BLaER1 (cell line): ENCODE measurements at regions not wholly inside any gene's neighbourhood (a gene's known extent, or its start where the extent isn't known, plus 50 kb on each side); places are given as distances from the start of the nearest gene placed in this dataset.

Experiments used
- H3K27ac ChIP-seq: shearing (Covaris generic); formaldehyde crosslinking; 2 replicates; pipeline ENCODE4 v1.8.1; 2022
- H3K27me3 ChIP-seq: shearing (Covaris generic); formaldehyde crosslinking; 2 replicates; pipeline ENCODE4 v1.8.1; 2022
- H3K36me3 ChIP-seq: shearing (Covaris generic); formaldehyde crosslinking; 2 replicates; pipeline ENCODE4 v1.8.1; 2022
- H3K4me1 ChIP-seq: shearing (Covaris generic); formaldehyde crosslinking; 2 replicates; pipeline ENCODE4 v1.8.1; 2022
- H3K4me2 ChIP-seq: shearing (Covaris generic); formaldehyde crosslinking; 2 replicates; pipeline ENCODE4 v1.8.1; 2022
- H3K4me3 ChIP-seq: shearing (Covaris generic); formaldehyde crosslinking; 2 replicates; pipeline ENCODE4 v1.8.1; 2022
- H3K9ac ChIP-seq: shearing (Covaris generic); formaldehyde crosslinking; 2 replicates; pipeline ENCODE4 v1.8.1; 2022
- H3K9me3 ChIP-seq: shearing (Covaris generic); formaldehyde crosslinking; 2 replicates; pipeline ENCODE4 v1.8.1; 2022
- H4K20me1 ChIP-seq: shearing (Covaris generic); formaldehyde crosslinking; 2 replicates; pipeline ENCODE4 v1.8.1; 2022
- Cebpa-rat ChIP-seq: shearing (Covaris generic); IDR thresholded peaks from 2 replicates; pipeline ENCODE4 v1.8.1; 2022

DNA sequence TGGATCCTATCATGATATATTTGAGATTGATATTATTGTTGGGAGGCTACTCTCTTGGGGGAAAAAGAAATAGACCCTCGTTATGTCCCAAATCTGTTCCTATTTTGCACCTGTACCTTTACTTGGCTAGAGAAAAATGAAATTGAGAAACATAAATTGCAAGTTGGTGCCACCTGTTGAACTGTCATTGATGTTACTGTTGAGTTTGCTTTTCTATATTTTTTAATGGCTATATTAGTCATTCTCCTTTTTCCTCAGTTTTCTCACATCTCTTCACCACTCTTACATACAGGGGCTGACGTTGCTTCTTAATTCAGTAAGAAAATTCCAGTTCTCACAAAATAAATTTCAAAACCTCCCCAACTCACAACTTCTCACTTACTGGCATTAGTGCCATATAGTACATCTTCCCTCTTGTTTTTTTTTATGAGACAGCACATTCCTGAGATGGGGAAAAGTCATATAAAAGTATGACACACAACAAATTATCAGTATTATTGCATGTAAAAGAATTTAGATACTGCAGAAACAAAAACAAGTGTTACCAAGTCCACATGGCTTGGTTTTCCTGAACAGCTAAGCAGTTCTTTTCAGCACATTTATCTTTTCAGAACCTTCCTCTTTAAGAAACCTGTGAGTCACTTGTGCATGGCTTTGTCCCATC lies 348.3 kb upstream of the DSEL start:
- Histone ChIP-seq H3K36me3 (no peaks in the 10 kb centered on the region), H3K4me2 (no peak overlapping the region), H3K9me3 (no peaks in the 10 kb centered on the region), H3K4me1 (no peaks in the 10 kb centered on the region), H3K27me3 (no peaks in the 10 kb centered on the region), H3K4me3 (no peak overlapping the region), H3K9ac (no peak overlapping the region), H3K27ac (no peak overlapping the region), H4K20me1 (no peaks in the 10 kb centered on the region)
- TF ChIP-seq Cebpa-rat = no peak

- Histone ChIP-seq H4K20me1 (no peaks in the 10 kb centered on the region), H3K9ac (no peak overlapping the region), H3K36me3 (no peaks in the 10 kb centered on the region), H3K9me3 (no peaks in the 10 kb centered on the region), H3K27ac (no peak overlapping the region), H3K4me3 (no peak overlapping the region), H3K27me3 (no peaks in the 10 kb centered on the region), H3K4me2 (no peak overlapping the region), H3K4me1 (no peaks in the 10 kb centered on the region)
- no peak for TF ChIP-seq Cebpa-rat
Measured at GRCh38 chr18:67862069-67862468, 345.5 kb upstream of the DSEL start.

- Histone ChIP-seq H3K4me1 (no peaks in the 10 kb centered on the region), H3K27me3 (no peaks in the 10 kb centered on the region), H3K4me3 (no peak overlapping the region), H4K20me1 (no peaks in the 10 kb centered on the region), H3K9ac (no peak overlapping the region), H3K36me3 (no peaks in the 10 kb centered on the region), H3K9me3 (no peaks in the 10 kb centered on the region), H3K27ac (no peak overlapping the region), H3K4me2 (no peak overlapping the region)
- TF ChIP-seq Cebpa-rat = no peak
Measured at GRCh38 chr18:67854340-67854739, 337.8 kb upstream of the DSEL start.

DNA sequence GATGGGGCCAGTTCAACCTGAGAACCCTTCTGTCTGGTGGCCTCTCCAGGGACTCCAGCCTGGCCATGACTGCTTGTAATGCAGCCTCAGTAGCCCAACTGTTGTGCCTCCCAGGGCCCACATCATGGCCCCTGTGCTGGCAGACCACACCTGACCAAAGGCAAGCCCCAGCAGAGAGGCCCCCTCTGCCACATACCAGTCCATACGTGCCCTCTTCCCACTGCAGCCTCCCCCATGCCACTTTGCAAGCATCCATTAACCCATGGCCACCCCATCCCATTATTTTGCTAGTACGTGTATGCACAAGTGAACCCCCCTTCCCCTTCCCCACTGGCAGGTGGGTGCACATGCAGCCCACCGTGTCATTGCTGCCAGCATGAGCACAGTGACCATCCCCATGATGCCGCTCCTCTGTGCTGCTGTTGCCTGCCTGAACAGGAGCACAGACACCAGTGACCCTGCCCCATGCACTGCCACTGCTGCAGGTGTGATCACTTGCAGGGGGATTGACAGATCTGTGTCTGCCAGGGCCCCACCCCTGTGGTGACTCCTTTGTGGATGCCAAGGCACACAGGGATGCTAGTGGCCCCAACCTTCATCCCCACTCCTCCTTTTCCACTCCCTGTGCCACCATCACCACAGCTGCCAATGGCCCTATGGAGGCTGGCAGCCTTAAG lies 330.0 kb upstream of the DSEL start:
- H3K4me2 ChIP-seq = no peak overlapping the region
- no peak overlapping the region for H3K27ac ChIP-seq
- no peak overlapping the region for H3K9ac ChIP-seq
- no peak overlapping the region for H3K4me3 ChIP-seq
- H3K9me3 ChIP-seq = no peaks in the 10 kb centered on the region
- no peaks in the 10 kb centered on the region for H3K27me3 ChIP-seq
- H3K36me3 ChIP-seq = no peaks in the 10 kb centered on the region
- H3K4me1 ChIP-seq = no peaks in the 10 kb centered on the region
- TF ChIP-seq Cebpa-rat = no peak
- no peaks in the 10 kb centered on the region for H4K20me1 ChIP-seq

- no peaks in the 10 kb centered on the region for H4K20me1 ChIP-seq
- H3K9me3 ChIP-seq = no peaks in the 10 kb centered on the region
- H3K4me2 ChIP-seq = no peak overlapping the region
- no peak overlapping the region for H3K9ac ChIP-seq
- H3K4me1 ChIP-seq = no peaks in the 10 kb centered on the region
- TF ChIP-seq Cebpa-rat = no peak
- H3K4me3 ChIP-seq = no peak overlapping the region
- H3K27me3 ChIP-seq = no peaks in the 10 kb centered on the region
- H3K27ac ChIP-seq = no peak overlapping the region
- no peaks in the 10 kb centered on the region for H3K36me3 ChIP-seq
Measured at GRCh38 chr18:67845035-67845434, 328.5 kb upstream of the DSEL start.

GRCh38 chr18:67840379-67840778 lies 323.9 kb upstream of the DSEL start:
- no peak for TF ChIP-seq Cebpa-rat
- Histone ChIP-seq H3K36me3 (no peaks in the 10 kb centered on the region), H3K9ac (no peak overlapping the region), H3K27ac (no peak overlapping the region), H3K27me3 (no peaks in the 10 kb centered on the region), H3K9me3 (no peaks in the 10 kb centered on the region), H3K4me3 (no peak overlapping the region), H3K4me2 (no peak overlapping the region), H4K20me1 (no peaks in the 10 kb centered on the region), H3K4me1 (no peaks in the 10 kb centered on the region)

DNA sequence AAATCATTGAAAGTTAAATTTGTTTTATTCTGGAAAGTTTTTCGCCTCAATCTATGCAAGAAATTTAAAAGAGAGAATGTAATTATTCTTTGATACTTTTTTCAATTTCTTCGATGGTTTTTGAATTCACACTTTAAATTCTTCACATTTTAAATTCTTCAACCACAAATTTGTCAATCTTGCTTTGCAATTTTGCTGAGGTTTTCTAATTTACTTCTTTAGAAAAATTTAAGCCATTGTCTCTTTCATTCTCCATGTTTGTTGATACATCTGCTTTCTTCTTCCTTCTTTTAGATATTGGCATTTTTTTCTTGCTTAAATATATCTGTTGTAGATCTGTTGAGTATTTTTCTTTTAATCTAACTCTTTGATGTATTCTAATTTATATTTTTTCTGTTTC lies 301.9 kb upstream of the DSEL start:
- H4K20me1 ChIP-seq = no peaks in the 10 kb centered on the region
- H3K27me3 ChIP-seq = no peaks in the 10 kb centered on the region
- H3K9ac ChIP-seq = no peak overlapping the region
- H3K27ac ChIP-seq = no peak overlapping the region
- H3K4me3 ChIP-seq = no peak overlapping the region
- no peaks in the 10 kb centered on the region for H3K9me3 ChIP-seq
- TF ChIP-seq Cebpa-rat = no peak
- H3K4me2 ChIP-seq = no peak overlapping the region
- no peaks in the 10 kb centered on the region for H3K4me1 ChIP-seq
- no peaks in the 10 kb centered on the region for H3K36me3 ChIP-seq

DNA sequence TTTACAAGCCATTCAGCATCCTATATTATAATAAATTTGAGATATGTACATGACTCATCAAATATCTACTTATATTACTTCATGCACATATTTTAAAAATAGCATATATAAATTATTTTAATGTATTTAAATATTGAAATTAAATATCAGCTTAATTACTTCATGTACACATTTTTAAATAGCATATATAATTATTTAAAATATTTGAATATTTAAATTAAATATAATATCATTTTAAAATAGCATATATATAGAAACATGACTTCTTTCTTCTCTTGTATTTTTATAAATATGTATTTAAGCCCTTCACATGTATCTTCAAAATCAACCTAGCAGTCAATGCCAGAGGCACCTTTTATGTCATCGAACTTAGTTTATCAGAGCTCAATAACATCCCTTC lies 298.8 kb upstream of the DSEL start:
- no peak for TF ChIP-seq Cebpa-rat
- Histone ChIP-seq H4K20me1 (no peaks in the 10 kb centered on the region), H3K4me3 (no peak overlapping the region), H3K4me2 (no peak overlapping the region), H3K36me3 (no peaks in the 10 kb centered on the region), H3K9ac (no peak overlapping the region), H3K27me3 (no peaks in the 10 kb centered on the region), H3K27ac (no peak overlapping the region), H3K4me1 (peaks cover 3% of the 10 kb centered on the region; the same call in 1 of the 2 replicates), H3K9me3 (no peaks in the 10 kb centered on the region)

GRCh38 chr18:67813380-67814028 lies 297.0 kb upstream of the DSEL start:
- Histone ChIP-seq H3K27me3 (no peaks in the 10 kb centered on the region), H4K20me1 (no peaks in the 10 kb centered on the region), H3K4me2 (no peak overlapping the region), H3K4me3 (no peak overlapping the region), H3K4me1 (peaks cover 3% of the 10 kb centered on the region; the same call in 1 of the 2 replicates), H3K36me3 (no peaks in the 10 kb centered on the region), H3K9ac (no peak overlapping the region), H3K9me3 (no peaks in the 10 kb centered on the region), H3K27ac (no peak overlapping the region)
- TF ChIP-seq Cebpa-rat = no peak

DNA sequence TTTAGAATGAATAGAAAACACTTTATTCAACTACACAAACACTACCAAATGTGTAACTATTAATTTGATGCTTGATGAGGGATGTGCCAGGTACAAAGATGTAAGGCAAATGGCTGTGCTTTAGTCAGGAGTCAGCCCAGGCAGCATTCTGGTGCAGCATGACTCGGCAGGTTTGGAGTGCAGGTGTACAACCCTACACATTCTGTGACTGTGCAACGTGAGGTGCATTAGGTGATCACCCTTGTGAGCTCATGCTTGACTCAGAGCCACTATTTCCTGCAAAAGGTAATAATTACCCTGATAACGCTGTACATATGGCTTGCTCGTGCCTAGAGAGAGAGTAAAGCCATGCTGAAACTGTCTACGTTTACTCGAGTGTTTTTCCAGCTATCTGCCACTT lies 288.7 kb upstream of the DSEL start:
- Histone ChIP-seq H3K36me3 (no peaks in the 10 kb centered on the region), H4K20me1 (no peaks in the 10 kb centered on the region), H3K4me2 (no peak overlapping the region), H3K9ac (no peak overlapping the region), H3K9me3 (peaks cover 15% of the 10 kb centered on the region), H3K4me1 (no peaks in the 10 kb centered on the region), H3K4me3 (no peak overlapping the region), H3K27me3 (no peaks in the 10 kb centered on the region), H3K27ac (no peak overlapping the region)
- TF ChIP-seq Cebpa-rat = no peak
